CD4-positive, alpha-beta T cell treated with Interleukin-4 for 4 hours (primary cell): ENCODE measurements at regions not wholly inside any gene's neighbourhood (a gene's known extent, or its start where the extent isn't known, plus 50 kb on each side); places are given as distances from the start of the nearest gene placed in this dataset.

Experiments
- DNase-seq: peaks from one replicate; pipeline ENCODE4 v3.0.0-alpha.2; 2020

- DNase-seq: no peak
Observed at GRCh38 chr17:79539944-79540705, 70.7 kb downstream of the RBFOX3 start.

DNA sequence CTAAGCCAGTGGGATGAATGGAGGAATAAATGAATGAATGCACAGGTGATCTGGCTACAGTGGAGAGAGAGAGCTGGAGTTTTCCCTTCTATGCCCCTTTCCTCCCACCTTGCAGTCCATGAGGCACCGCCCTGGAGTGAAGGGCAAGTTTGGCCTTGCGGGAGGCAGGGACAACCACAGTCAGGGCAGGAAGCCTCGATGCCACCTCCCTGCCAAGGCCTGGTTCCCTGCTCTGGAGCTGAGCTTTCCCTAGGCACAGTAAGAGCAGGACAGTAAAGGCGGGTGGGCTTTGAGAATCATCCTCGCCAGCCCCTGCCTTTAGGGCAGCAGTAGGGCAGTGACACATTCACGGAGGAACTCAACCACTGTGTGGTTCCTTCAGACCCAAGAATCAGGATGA, 72.6 kb downstream of the RBFOX3 start:
- DNase-seq: no peak

- DNase-seq: no peak
Observed at GRCh38 chr17:79537686-79538085, 73.2 kb downstream of the RBFOX3 start.

DNA sequence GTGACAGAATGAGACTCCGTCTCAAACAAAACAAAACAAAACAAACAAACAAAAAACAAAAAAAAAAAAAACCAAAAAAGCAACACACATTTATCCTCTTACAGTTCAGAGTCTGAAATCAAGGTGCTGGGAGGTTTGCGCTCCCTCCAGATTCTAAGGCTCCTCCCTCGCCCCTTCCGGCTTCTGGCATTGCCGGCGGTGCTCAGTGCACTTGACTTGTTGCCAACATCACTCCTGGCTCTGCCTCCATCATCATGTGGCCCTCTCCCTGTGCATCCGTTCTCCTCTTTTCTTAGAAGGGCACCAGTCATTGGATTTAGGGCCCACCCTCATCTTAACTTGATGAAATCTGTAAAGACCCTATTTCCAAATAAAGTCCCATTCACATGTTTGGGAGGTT, 73.8 kb downstream of the RBFOX3 start:
- DNase-seq: no peak

GRCh38 chr17:79536212-79536840, 74.5 kb downstream of the RBFOX3 start:
- no peak for DNase-seq

GRCh38 chr17:79535728-79536025, 75.2 kb downstream of the RBFOX3 start:
- no peak for DNase-seq

DNA sequence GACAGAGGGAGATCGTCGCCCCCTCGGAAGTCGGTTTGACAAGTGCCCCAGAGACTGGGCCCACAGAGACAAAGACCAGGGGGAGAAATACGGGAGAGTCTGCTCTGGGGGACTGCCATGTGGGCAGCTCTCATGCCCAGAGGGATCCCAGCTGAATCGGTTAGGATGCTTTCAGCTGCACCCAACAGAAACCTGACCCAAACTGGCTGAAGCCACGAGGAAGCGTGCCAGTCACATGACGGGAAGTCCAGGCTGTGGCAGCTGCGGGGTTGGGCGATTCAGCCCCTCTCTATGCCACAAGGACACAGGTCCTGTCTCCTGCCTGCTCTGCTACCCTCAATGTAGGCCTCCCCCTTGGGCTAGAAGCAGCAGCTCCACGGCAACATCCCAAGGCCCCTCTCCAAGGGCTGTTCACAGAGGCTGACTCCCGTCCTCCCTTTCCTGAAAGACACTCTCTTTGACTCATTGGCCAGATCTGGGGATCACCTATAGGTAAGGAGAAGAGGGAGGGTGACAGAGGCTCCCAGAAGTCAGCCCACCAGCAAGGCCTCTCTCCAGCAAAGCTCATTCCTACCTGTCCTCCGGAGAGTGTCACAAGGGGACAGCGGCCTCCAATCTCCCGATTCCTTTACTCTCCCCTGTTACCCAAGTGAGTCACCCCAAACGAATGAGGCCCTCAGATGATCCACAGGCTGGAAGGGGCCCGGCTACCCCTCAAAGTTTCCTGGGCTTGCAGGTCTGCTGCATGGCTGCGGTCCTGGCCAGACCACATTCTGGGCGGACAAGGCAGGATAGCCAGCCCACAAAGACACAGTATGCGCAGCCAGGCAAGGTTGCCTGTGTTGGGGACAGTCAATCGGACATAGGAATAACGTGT, 75.8 kb downstream of the RBFOX3 start:
- no peak for DNase-seq

GRCh38 chr17:79534111-79534510, 76.7 kb downstream of the RBFOX3 start:
- DNase-seq: no peak

DNA sequence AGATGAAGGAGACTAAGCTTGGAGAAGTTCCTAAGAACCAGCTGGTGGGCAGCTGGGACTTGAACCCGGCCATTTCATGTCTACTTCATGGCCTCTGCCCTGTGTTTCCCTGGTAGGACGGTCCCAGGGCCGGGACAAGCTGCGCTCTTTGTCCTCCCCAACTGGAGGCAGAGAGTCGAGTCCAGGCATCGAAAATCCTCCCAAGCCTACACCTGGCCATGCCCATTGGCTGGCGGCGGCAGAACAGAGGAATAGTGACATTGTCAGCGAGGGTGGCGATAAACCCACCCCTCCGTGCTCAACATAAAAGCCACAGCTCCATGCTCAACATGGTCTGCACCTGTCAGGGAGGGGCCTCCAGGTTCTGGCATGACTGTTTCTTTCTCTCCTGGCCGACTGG, 77.7 kb downstream of the RBFOX3 start:
- no peak for DNase-seq

DNA sequence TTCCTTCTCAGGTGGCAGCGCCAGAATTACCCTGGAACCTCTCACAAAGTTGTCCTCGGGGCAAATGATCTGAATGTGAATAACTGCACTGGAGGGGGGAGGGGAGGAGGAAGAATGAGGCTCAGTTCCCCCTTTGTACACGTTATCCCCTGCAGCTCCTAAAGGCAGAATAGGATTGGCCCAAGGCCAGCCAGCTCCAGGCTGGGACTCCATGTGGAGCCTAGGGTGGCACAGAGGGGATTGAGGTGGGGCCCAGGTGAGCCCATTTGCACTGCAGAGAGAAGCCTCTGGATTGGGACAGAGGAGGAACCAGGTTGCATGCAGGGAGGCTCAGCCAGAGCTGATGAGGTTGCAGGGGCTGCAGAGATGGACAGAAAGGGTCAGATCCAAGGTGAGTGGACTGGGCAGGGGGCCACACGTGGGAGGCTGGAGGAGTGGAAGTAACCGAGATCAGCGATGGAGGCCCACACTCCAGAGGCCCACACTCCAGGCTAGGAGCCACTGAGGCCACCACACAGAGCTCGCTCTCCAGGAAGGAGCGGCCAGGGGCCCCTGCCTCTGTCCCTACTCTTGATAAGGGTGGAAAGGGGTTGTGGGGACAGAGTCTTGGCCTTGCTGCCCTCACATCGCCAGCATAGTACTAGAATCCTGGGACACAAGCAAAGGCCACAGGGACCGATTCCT, 78.6 kb downstream of the RBFOX3 start:
- DNase-seq: no peak

- DNase-seq: no peak
Observed at GRCh38 chr17:79531191-79532095, 79.4 kb downstream of the RBFOX3 start.

DNA sequence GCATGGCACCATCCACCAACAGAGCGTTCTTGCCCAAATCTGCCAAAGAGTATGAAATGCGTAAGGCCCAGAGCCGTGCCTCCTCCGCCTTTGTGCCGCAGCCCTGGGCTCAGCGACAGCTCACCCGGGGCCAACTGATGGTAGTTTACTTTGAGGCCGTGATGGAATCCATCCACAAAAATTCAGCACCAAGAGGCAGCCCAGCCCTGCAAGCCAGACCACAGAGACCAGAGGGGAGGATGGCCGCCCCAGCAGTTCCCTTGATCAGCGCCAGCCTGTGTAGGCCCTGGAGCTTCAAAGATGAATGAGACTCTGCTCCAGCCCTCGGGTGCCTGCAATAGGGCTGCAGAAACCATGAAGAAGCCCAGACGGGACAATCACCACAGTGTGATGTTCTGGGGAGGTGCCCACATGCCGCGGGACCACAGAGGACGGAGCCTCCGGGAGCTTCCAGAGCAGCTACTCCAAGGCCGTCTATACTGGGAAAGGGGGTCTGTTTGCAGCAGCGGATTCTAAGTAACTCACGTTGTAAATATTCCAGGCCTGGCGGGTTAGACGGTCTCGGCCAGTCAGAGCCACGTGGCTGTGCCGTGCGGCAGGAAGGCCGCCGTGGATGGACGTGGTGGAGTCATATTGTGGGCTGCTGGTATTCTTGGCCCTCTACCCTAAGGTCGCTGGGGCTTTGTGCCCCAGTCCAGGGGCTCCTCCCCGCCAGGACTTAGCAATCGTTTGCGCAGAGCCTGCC, 80.3 kb downstream of the RBFOX3 start:
- no peak for DNase-seq

GRCh38 chr17:79529661-79530081, 81.2 kb downstream of the RBFOX3 start:
- DNase-seq: no peak

- no peak for DNase-seq
Observed at GRCh38 chr17:79528592-79529125, 82.2 kb downstream of the RBFOX3 start.

DNA sequence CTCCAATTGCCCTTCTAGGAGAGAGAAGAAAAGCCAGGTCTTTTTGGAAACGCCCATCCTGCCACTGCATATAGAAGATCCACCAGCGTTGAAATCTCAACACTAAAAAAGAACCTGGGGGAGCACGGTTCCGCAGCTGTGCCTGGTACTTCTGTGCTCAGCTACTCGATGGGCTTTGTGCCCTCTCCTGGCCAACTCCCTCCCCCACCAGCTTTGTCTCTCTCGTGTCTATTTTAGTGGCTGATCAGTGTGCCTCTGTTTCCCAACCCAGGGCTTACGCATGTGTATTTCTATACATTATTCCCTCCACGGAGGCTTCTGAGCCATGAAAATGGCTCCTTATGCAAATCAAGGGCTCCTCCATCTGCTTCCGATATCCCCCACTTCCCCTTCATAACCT, 83.5 kb downstream of the RBFOX3 start:
- no peak for DNase-seq

- no peak for DNase-seq
Observed at GRCh38 chr17:79525793-79526677, 84.8 kb downstream of the RBFOX3 start.

DNA sequence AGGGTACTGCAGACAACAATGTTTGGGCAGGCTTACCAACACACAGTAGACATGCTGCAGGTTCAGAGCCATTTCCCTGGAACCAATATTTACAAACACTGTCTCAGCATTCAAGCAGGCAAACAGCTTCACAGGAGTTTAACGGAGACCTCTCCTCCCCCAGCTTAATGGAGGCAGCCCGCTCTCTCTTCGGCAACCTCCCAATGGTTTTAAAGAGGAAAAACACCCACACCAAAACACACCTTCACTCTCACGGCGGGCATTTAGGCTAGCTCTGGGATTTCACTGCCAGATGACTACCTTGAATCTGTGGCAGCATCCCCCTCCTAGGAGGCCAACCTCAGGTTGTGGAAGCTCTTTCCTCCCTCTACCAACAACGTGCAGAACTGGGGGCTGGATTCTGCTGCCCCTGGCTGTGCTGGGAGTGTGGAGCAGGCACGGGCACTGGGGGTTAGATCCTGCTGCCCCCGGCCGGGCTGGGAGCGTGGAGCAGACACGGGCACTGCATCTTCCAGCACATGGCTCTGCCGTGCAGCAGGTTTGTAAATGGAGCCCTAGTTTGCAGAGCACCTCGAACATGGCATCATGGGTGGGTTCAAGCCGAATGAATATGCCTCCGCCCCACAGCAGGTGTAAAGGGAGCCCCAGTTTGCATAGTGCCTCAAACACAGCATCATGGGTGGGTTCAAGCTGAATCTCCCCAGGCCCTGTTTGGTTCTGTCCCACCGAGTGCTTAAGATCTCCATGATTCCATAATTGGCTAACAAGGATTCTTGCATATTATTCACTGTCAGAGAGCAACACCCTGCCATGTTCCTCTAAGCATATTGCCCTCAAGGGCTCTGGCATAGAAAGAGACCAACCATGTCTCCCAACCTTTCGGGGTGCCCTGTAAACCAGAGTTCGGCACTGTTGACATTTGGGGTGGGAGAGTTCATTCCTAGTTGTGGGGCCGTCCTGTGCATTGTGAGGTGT, 86.4 kb downstream of the RBFOX3 start:
- DNase-seq: no peak

DNA sequence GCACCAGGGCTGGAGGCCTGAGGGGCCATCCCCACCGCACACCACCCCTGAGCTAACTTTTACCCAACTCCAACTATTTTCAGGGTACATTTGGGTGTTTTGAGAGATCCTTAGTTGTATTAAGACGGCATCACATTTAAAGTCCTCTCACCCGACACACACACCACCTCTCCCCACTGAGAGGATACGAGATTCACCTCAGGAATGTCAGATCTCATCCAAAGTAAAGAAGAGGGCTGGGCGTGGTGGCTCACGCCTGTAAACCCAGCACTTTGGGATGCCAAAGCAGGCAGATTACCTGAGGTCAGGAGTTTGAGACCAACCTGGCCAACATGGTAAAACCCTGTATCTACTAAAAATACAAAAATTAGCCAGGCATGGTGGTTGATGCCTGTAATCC, 88.4 kb downstream of the RBFOX3 start:
- DNase-seq: no peak

GRCh38 chr17:79521225-79521624, 89.6 kb downstream of the RBFOX3 start:
- DNase-seq: no peak
